ENCODE measurements at regions not wholly inside any gene's neighbourhood (a gene's known extent, or its start where the extent isn't known, plus 50 kb on each side); places are given as distances from the start of the nearest gene placed in this dataset.

DNA sequence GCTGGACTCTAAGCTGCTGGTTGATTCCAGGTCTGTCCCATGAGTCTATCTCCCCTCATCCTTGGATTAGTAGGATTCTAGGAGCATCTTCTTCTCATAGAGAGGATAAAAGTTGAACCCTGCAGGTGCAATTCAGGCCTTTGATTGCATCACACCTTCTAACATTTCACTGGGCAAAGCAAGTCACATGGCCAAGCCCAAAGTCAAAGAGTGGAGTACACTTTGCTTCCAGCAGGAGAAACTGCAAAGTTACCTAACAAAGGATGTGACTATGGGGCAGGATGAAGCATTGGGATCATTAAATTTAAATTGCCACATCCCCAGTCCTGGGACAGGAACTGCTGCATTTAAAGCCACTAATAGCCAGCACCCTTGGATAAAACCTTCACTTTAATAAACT lies 51.0 kb upstream of the EGFLAM start:
- DNase-seq (ENCODE audit: low spot score), result peak; percentile 6

DNA sequence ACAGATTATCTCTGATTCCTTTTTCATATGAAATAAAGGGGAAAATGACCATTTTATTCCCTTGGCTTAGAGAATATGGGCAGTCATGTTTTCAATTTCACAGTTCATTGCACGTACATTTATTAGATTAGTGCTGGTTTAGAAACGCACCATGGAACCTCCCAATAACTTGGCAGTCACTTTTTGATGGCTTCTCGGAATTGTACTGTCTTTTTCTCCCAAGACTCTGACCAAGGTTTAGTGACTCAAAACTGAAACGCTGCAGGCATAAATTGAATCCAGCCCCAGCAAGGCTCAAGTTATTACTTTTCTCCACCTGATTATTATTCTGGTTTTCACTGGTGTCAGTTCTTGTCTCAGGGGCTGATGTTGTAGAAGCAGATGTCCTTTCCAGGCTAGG lies 55.6 kb upstream of the EGFLAM start:
- DNase-seq (ENCODE audit: low spot score), result no peak

DNA sequence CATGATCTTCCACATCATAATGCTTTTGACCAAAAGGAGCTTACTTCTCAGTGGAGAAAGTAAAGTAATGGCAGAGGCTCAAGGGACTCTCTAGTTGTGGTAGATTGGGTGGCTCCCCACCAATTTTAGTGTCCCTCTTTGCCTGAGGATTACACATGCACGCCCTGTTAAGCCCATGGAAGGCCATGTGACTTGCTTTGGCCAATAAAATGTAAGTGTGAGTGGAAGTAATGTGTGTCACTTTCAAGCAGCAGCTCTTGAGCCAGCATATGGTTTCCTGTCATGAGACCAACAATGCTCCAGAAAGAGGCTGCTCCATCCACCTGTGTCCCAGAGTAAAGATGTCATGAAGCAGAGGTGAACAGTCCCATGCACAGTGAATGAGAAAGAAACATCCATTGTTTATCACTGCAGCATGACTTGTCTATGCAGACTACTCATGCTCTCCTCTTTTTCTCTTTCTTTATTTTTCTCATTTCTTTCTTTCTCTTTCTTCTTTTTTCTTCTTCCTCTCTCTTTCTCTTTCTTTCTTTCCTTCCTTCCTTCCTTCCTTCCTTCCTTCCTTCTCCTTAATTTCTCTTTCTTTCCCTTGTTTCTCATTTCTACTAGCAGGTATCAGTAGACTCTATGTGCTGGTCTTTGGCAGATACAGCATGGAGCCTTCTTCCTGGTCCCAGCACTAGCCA lies 57.3 kb upstream of the EGFLAM start:
- DNase-seq (ENCODE audit: low spot score), result no peak

DNA sequence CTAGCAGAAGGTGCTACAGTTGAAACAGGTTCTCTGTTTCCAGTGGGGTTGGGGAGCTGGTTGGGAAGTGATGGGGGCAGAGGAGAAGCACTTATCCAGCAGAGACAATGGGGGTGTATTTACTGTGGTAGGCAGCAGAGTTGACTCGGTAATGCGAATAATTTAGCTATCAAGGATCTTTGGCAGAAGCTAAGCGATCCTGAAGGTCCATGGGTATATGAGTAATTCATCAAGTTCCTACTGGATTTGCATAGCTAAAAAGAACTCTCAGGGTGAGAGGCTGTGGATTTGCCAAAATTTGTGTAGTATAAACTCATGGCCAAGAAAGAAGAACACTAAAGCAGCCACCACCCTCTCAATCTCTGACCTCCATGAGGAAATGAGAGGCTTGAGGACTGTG lies 61.2 kb upstream of the EGFLAM start:
- no peak for DNase-seq (ENCODE audit: low spot score)

DNA sequence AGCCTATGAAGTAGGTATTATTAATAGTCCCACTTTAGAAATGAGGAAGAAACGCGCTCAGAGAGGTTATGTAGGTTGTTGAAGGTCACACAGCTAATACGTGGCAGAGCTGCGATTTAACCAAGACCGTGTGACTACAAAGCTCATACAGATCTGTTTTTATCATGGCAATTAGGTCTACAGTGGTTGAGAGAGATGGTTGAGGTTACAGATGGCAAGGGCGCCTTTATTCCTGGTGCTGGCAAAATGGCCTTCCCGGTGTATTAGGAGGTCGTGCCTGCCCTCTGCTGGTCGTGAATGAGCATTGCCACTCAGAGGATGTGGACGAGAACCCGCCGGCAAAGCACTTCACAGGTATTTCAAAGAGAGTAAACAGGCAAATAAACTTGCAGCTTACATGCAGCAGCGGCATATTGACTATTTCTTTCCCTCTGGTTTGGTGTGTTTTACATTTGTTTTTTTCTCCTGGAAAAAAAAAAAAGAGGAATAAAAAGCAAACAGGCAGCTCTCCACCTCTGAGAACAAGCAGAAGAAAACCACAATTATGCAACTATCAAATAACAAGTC lies 65.3 kb upstream of the EGFLAM start:
- DNase-seq (ENCODE audit: low spot score), result peak; percentile 68

DNA sequence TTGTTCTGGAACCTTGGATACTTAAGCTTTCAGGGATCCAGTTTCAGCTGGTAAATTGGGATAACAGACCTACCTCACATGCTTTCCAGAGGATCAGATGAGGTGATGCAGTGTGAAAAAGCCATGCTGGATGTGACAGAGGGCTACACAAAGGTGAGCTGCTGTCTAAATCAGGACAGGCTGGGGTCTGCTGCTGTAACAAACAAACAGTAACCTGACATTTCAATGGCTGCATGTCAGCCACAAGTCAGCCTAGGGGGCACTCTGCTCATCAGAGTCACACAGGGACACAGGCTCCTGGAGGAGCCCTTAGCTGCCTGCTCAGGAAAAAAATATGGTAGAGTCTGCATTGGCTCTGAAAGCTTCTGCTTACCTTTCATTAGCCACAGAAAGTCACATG lies 66.7 kb upstream of the EGFLAM start:
- no peak for DNase-seq (ENCODE audit: low spot score)

DNA sequence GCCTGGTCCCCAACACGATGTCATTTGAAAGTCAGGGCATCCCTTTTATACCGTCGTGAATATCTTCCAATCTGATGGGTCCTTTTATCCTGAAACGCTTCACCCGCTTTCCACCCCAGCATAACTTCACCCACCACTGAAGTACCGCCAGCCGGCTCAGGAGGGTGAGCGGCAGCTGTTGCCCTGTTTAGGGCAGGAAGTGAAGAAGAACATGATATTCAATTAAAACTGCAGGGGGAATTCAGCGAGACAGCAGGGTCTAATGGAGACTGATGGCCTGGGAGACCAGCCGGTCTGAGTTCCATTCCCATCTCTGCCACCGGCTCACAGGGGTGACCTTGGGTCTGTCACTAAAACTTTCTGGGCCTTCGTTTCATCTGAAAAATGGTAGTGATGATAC lies 68.2 kb upstream of the EGFLAM start:
- DNase-seq (ENCODE audit: low spot score), result no peak

DNA sequence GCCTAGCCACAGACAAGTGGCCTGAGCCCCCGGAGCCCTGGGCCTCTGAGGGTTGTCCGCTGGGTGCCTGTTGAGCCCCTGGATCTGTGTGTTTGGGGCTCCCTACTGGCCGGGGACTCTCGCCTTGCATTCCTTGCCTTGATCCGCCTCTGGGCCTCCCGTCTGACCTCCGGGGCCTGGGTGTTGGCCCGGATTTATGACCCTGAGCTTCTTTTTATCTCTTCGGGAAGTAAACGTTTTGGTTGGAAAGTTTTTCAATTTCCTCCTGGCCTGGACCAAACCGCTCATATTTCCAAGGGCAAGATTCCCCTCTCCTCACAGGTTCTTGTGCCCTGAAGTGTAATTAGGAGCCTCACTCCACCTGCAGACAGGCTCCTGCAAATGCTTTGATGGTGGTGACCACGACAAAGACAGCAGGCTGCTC lies 69.3 kb upstream of the EGFLAM start:
- DNase-seq (ENCODE audit: low spot score), result peak; percentile 15

DNA sequence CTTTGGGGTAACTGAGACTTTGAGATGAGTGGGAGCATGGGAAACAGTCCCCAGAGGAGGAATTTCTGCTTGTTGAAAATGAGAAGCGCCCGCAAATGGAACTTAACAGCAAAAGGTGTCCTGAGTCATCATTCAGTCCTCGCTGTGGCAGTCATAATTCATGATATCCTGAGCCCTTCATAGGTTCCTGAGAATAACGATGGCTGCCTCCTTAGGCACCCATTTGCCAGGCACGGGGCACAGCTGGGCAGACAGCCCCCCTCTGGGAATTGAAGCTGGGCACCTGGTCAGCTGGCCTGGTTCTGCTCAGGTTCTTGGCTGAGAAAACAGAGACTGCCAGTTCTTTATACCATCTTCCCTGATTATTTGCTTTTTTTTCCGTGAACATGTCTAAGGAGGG lies 69.8 kb upstream of the EGFLAM start:
- DNase-seq (ENCODE audit: low spot score), result no peak

DNA sequence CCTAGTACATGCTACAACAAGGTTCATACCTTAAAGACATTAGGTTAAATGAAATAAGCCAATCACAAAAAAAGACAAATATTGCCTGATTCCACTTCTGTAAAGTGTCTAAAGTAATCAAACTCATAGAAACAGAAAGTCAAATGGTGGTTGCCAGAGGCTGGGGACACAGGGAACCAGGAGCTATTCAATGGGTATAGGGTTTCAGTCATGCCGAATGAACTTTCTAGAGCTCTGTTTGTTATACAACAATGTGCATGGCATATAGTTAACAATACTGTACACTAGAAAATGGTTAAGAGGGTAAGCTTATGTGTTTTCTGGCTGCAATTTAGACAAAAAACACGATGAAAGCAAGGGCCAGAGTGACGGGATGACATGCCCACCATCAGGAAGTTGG lies 70.8 kb upstream of the EGFLAM start:
- no peak for DNase-seq (ENCODE audit: low spot score)

DNA sequence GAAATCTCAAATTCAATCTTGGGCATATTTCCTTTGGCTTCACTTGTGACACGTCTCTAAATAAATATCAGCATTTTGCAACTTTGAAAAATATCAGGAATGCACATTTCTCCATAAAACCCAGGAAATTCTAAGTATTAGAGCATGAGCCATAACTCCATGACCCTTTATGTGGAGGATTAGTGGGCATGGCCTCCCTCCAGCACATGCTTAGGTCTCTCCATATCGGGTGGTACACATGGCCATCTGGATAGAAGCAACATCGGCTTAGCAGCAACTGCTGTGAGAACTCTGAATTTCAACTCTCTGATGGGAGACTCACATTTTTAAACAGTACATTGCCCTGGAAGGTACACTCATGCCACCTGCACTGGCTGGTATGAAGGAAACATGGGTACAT lies 73.7 kb upstream of the EGFLAM start:
- no peak for DNase-seq (ENCODE audit: low spot score)

DNA sequence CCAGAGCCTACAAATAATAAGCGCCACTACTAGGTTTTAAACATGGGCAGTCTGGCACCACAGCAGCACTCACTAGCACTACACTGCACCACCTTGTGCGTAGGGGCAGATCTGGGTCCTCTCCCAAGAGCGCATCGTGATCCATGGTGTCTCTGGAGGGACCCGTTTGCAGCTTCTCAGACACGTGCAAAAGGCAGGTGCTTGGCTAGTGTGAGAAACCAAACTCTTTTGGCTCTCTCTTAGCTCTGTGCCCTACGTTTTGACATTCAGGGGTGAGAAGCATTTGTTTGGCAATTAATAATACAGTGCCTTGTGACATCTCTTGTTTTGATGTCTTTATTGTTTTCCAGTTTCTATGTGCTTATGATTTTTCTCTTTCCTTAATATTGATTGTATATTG lies 75.4 kb upstream of the EGFLAM start:
- DNase-seq (ENCODE audit: low spot score), result no peak

DNA sequence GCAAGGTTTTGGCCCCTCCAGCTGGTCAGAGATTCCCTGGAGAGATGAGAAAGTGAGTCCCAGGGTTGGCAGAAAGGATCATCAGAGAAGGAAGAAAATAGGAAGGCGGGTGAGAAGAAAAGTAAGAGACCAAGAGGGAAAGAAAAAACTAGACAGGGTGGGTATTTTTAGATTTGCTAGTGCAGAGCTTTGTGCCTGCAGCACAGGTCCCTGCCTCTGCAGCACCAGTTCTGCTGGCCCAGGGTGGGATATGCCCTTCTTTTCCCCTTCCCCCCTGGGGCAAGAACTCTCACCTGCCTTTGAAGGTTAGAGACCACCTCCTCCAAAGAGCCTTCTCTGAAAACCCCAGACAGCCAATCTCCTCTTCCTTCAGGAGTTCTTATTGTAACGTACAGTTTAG lies 90.3 kb upstream of the EGFLAM start:
- DNase-seq (ENCODE audit: low spot score), result no peak

DNA sequence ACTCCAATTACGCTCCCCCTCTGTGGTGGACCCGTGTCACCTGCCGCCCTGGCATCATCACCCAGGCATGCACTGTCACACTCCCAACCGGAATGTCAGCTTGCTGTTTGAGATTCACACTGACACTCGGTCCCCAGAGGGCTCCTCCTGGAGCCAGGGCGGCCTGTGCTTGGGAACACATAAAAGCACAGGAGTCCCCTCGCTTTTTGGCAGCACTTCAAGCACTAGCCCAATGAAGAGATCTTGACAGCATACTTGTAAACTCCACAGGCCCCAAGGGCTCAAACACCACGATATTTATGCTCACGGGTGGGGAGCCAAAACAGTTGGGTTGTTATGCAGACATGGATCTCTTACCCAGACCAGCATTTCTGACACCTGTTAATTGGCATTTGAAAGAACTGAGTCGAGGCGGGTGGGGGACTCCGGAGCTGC lies 90.8 kb upstream of the EGFLAM start:
- DNase-seq (ENCODE audit: low spot score), result no peak

DNA sequence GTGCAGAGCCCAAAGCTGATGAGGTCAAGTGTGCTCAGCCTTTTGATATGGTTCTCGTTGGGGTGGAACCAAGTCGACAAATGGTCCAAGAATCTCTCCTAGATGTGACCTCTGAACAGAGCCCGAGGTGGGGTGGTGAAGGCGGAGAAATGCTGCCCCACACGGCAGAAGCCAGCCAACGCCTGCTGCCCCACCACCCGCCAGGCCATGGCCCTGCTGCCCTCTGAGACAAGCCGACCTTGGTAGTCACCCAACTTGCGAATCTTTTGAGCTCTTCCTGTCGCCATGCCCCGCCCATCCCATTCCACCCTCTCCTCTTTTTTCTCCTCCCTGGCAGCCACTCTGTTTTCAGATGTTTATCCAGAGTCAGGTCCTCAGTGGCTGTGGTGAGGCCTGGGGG lies 91.5 kb upstream of the EGFLAM start:
- DNase-seq (ENCODE audit: low spot score), result no peak

DNA sequence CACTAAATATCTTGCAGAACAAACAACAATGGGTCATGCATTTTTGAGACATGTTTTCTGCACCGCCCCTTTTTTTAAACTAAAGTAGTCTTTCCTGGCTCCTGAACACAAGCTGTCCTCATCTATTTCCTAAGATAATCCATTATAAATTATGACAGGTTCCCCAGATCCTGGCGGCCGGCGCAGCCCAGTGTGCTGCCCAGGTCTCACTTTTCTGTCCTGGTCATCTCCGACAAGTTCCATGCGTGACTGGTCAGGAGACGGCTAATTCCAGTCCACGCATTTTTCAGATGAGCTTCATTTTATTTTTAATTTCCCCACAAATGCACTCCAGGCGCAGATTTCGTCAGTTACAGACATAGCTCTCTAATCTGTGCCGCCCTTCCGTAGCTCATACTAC lies 92.9 kb upstream of the EGFLAM start:
- DNase-seq (ENCODE audit: low spot score), result no peak

DNA sequence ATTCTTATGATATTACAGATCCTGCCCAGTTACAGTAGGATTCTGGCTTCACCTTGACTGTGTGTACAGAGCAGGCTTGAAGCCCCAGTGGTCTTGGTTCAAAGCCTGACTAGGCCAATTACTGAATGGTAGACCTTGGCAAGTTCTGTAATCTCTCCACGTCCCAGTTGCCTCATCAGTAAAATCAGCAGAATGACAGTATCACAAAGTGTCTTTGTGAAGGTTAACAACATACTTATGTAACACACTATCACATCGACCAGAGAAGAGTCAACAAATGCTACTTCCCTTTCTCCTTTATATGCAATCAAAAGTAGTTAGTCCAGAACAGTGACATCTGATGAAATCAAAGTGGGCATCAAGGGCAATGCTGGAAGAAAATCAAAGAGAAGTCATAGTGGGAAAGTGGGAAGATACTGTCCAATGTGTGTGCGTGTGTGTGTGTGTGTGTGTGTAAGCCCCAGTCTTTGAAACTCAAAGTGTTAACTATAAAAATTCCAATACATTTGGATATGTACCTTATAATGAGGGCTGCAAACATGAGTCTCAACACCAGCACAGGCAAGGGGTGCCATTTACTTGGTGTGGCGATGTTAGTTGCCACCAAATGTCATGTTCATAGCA lies 93.5 kb upstream of the EGFLAM start:
- DNase-seq (ENCODE audit: low spot score), result no peak

DNA sequence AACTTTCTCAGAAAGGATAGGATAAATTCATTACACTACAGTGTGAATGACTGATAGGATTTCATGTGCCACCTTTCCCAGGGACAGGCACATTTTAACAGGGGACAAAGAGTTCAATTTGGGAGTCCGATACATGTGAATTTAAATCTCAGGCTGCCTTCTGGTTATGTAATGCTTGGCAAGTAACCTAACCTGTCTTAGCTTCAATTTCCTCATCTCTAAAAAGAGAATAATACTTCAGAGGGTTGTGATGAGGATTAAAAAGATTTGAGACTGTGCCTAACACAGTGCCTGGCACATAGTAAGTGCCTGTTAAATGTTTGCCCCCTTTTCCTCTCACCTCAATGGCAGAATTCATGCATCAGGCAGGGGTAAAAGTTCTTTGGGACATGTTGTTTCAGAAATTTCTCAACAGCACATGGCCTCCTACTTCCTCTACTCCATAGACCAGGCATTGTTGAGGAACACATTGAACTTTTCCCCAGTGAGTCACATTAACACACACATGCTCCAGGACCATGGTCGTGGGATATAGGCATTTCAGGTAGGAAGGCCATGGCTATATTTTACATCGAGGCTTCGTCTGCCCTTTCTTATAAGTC lies 94.6 kb upstream of the EGFLAM start:
- DNase-seq (ENCODE audit: low spot score), result no peak

DNA sequence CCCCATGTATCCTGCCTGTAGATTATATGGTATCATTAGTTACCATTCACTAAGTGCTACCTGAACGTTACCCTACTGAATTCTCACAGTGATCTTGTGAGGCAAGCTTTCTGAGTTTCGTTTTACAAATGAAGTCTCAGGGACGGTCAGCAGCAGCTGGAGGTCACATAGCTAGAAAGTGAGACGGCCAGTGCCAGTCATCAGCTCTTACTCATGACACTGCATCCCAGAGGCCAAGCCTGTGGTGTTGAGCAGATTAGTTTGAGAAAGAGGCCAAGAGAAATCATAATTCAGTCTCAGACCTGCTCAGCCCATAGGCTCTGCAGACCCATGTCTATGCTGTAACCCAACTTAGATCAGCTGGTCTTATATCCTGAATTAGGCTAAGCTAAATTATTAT lies 95.7 kb upstream of the EGFLAM start:
- DNase-seq (ENCODE audit: low spot score), result no peak

DNA sequence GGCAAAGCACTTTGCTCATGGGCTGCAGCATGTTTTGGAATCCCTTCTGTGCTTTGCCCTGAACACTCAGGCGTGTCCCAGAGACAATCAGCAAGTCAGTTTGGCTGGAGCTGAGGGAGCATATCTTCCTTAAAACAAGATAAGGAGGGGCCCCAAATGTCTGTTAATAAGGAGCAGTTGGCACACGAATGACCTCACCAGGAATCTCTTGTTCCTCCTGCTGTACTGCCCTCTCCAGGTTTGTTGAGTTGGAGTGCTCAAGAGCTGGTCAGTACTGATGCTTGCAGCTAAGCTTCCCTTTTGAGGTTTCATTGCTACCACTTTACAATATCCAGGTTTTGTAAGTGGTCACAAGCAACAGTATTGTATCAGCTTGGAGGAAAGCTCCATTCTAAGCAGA lies 101.3 kb upstream of the EGFLAM start:
- DNase-seq (ENCODE audit: low spot score), result no peak

DNA sequence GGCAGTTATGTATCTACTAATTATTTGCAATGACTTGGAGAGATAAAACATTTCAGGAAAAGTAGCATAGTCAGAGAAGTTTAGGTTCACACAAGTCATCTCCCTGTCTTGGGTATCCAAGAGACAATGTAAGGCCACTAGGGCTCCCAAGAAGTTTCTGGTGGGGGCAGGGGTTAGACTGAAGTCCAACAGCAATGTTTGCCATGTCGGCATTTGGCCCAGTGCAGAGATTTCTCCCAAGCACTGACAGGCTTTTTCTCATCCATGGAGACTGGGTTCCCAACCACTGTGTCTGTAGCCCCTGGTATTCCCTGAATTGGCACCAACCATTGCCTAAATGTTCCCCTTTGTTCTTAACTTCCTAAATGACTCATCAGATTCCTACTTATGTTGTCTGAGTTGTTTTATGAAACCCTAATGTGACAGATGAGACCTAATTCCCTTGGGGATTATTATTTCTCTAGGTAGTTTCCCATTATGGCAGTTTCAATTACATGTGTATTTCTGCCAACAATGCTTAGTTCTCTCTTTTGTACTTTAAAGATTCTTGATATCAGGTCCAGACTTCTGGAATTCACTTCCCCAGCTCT lies 103.6 kb upstream of the EGFLAM start:
- peak; percentile 25 for DNase-seq (ENCODE audit: low spot score)

DNA sequence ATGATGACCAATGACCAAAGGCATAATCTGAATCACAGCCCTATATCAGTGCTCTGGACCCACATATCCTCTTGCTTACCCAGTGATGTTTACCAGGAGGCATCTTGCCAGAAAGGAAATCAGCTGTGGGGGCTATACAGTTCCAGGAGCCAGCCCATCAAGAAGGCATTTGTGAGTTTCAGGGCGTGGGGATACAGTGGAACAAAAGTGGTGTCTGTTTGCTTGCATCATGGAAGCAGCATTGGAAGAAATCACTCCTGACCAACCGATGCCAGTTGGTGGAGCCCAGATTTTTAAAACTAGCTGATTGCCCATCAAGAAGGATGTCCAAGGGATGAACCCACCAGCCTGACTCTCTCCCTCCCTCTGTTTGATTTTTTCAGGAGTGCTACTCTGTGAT lies 106.5 kb upstream of the EGFLAM start:
- no peak for DNase-seq (ENCODE audit: low spot score)

DNA sequence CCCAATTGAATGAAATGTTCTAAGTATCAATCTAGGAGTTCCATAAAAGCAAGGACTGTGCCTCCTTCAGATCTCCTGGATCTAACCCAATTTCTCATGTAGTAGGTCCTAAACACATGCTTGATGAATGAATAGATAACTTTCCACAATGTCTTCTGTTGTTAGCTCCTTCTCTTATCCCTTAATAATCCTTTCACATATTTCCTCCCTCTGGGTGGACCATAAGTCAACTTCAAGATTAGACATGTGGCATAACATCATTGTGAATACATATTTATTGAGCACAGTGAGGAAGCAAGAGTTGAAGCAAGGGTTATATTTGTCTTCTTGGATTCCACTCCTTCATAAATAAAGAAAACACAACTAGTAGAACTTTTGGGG lies 108.6 kb upstream of the EGFLAM start:
- DNase-seq (ENCODE audit: low spot score), result no peak
